SK-N-MC (cell line): ENCODE measurements at regions not wholly inside any gene's neighbourhood (a gene's known extent, or its start where the extent isn't known, plus 50 kb on each side); places are given as distances from the start of the nearest gene placed in this dataset.

Source experiments
- EZH2 ChIP-seq: fragments of 200-600 bp; sonication (generic); IDR thresholded peaks from one replicate; pipeline ENCODE4 v1.6.1; 2017; ENCODE audit warnings: antibody characterized with exemption
- POLR2AphosphoS5 ChIP-seq: IDR thresholded peaks from 2 replicates; pipeline ENCODE4 v1.6.1; 2012; ENCODE audit warnings: mild to moderate bottlenecking, low read depth, low read length, borderline replicate concordance

GRCh38 chr15:77821959-77822256, 189.2 kb upstream of the LINGO1 start:
- no peak for TF ChIP-seq POLR2AphosphoS5
- TF ChIP-seq EZH2 = no peak
